ENCODE measurements at regions not wholly inside any gene's neighbourhood (a gene's known extent, or its start where the extent isn't known, plus 50 kb on each side); places are given as distances from the start of the nearest gene placed in this dataset.

DNA sequence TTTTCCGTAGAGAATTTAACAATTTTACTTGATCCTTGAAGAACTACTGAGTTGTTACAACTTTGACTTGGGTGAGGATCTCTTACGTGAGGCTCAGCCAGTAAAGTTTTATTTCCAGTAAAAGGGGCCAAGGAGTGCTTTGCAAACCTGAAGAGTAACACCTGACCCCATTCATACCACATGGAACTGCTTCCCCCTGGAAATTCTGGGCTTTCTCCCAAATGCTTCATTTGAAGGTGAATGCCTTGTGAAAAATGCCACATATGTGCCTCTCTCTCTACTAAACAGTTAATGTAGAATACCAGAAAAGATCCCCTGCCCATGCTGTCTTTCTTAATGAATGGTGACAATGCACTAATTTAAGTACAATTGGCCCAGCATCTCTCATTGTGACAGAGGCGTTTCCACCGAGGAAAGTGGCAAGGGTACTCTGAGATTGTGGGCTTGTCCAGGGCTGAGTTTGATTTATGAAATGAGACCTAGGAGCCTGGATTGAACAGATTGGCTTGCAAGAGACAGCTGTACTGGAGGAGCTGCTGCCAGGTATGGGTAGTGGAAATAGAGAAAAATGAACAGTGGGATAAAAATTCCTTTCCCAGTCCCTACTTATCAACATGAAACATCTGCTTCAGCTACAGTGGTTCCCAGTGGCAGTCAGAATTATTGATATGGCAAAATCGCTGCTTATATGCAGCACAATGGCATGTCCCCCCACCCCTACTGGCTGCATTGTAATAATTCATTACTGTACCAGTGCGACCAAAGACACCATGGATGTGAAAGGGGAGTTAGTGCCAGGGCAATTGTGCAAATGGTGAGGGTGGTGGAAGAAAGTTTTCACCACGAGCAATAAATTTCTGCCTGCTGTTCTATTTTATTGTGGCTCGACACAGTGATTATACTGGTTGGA is 843.7 kb upstream of the WWC1 start:
- DNase-seq: no peak

- no peak for DNase-seq
Observed at GRCh38 chr5:167448376-167448775, 843.1 kb upstream of the WWC1 start.

DNA sequence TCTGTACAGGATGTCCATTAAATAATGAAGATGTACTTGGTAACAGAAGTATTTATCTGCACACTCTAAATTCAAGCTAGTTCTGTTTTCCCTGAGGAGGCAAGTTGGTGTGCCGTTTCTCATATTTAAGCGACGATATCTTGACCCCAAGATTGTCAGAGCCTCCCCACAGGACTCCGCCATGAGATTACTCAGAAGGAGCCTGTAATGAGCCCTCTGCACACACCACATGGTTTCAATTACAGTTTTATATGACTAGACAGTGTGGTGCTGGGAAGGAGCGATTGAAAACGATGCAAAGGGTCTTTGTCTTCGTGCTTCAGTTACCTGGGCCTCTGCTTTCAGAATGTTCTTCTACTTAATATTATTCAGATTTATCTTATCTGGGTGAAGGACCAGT is 840.4 kb upstream of the WWC1 start:
- DNase-seq: no peak

- no peak for DNase-seq
Observed at GRCh38 chr5:167452136-167452535, 839.3 kb upstream of the WWC1 start.

DNA sequence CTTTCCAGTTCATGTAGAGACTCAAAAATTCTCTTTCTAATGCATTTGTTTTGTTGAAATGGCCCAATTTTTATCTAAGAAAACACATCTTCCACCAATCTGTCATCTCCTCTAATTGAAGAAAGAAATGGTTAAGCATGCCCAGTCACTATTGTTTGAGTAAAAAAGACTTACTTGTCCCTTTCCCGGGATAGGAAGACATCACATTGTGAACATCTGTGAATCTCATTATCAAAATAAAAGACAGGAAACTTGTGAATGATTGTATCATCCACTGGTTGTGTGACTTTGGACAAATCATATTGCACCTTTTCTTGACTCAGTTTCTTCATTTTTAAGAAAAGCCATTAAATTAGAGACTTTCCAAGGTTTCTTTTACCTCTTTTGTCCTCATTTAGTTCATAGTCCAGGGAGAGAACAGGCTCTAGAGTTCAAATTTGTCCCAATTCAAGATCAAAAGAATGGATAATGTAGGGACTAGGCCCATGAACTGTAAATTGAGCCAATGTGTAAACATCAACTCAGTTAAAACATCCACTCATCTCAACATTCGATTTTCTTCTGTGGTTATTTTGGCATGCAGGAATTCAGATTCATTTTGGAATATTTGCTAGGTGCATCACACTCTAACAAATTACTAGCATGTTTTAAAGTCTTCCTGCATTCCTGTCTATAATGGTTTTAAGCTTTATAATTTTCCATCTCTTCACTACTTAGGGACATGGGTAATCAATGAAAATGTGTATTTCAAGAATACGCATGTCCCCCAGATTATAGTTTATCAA is 838.0 kb upstream of the WWC1 start:
- DNase-seq: no peak

GRCh38 chr5:167458412-167458811 is 833.0 kb upstream of the WWC1 start:
- DNase-seq: no peak

DNA sequence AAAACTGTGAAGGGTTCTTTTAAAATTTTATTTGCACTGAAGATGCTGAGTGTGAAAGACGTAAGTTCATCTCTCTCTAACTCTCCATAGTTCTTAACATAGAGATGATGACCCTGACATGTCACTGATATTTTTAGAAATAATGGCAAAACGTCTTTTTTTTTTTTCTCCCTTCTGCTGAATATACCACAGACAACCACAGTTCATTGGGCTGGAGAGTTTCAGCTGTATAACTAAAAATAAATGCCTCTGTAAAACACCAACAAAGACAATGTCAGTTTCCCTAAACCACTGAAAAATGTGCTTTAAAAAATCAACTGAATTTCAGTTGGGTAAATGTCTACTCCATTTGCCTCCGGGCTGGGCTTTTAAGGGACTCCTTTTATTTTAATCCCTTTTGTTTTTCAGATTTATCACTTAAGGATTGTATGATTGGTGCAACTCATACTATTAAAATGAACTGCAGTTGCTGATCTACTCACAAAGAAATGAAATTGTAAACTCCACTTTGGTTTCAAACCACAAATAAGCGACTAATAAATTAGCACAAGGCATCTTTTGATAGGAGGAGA is 830.9 kb upstream of the WWC1 start:
- DNase-seq: no peak

- DNase-seq: no peak
Observed at GRCh38 chr5:167463939-167464338, 827.5 kb upstream of the WWC1 start.

- no peak for DNase-seq
Observed at GRCh38 chr5:167466992-167467391, 824.5 kb upstream of the WWC1 start.

DNA sequence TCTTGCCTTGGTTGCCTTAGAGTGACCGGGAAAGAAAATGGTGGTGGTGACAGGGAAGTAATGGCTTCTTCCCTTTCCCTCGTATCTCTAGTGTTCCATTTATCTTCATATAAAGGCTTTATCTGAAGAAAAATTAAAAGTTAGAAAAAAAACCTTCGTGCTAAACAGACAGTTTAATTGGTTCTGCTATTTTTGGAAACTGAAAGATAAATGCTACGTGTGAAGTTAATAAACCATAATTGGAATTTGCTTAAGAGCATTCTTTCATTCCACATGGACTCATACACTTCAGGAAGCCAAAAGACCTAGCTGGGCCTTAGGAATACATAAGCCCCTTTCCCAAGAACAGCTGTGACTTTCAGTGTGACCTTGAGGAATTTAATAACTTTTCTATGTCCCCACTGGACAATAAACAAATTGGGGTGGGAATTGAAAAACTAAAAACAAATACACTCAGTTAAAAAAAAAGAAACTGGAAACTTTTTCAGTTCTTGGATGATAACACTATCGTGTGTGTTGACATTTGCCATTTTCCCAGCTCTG is 818.8 kb upstream of the WWC1 start:
- DNase-seq: no peak

DNA sequence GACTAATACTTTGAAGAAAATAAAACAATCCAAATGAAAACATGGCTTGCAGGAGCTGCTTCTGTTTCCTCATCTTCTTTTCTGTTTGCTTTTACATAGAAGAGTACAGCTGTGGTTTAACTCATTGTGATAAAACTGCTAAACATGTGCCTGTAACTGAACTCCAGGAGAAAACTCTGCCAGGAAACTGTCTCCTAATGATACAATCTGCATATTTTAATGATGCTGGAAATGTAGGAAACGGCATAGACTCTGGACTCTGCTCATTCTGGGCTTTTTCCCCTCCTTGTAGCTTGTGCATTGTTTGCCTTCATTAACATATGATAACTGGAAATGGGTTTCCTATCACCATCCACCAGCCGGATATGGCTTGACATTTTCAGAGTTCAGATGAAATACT is 813.3 kb upstream of the WWC1 start:
- no peak for DNase-seq

DNA sequence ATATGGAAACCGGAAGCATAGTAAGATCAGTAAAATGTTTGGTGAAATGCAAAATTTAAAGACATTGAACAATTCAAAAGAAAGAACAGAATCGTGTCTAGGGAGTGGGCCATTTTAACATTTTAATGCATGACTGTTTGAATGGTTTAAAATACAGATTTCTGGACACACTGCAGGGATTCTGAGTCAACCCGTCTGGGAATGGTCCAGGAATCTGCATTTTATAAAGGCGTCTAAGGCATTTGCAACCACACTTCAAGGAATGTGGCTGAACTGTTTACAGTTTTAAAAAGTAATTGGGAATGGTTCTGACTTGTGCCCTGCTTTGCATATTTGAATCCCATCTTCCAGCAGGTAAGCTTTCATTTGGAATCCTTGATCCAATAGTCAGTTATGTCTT is 811.7 kb upstream of the WWC1 start:
- no peak for DNase-seq

- no peak for DNase-seq
Observed at GRCh38 chr5:167481345-167481744, 810.1 kb upstream of the WWC1 start.

GRCh38 chr5:167482555-167482954 is 808.9 kb upstream of the WWC1 start:
- no peak for DNase-seq

DNA sequence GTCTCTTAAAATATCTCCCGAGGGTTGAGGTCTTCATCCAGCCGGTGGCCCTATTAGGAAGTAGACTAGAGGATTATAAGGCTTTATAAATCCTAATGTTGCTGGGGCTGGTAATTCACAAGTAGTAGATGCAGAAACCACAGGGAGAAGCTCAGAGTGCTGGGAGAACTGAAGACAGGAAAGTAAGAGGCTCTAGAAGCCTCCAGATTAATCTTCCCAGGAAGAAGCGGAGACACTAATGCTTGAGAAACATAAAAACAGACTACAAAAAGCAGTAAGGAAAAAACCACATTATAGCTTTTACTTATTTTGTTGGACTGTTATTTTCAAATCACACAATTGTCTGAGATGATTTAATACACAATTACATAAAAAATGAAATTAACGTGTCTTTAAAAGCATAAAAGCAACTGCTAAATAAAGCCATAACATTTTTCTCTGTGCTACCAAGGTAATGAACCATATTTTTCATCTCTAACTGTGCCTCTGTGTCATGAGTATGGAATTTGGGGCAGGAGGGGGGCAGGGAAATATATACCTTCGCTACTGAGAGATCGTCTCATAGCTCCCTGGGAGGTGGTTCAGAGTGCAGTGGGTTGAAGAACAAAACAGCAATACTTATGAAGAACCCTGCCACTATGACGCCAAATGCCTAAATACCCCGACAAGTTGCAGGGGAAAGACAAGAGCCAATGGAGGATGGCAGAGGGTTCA is 806.2 kb upstream of the WWC1 start:
- DNase-seq: no peak

DNA sequence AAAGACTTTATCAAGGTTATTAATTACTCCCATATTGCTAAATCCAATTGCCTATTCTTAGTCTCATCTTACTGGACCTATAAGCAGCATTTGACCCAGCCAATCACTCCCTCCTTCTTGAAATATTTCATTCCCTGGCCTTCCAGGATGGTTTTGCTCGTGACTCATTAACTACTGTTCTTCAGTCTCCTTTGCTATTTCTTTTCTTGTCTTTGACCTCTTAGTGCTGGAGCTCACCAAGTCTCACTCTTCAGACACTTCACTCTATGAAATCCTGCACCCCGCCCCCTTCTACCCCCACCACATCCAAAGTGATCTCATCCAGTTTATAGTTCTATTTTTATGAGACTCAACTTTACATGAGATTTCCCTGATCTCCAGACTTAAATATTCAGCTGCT is 803.1 kb upstream of the WWC1 start:
- DNase-seq: no peak

GRCh38 chr5:167489202-167489601 is 802.2 kb upstream of the WWC1 start:
- no peak for DNase-seq

- DNase-seq: no peak
Observed at GRCh38 chr5:167503926-167504720, 787.3 kb upstream of the WWC1 start.

DNA sequence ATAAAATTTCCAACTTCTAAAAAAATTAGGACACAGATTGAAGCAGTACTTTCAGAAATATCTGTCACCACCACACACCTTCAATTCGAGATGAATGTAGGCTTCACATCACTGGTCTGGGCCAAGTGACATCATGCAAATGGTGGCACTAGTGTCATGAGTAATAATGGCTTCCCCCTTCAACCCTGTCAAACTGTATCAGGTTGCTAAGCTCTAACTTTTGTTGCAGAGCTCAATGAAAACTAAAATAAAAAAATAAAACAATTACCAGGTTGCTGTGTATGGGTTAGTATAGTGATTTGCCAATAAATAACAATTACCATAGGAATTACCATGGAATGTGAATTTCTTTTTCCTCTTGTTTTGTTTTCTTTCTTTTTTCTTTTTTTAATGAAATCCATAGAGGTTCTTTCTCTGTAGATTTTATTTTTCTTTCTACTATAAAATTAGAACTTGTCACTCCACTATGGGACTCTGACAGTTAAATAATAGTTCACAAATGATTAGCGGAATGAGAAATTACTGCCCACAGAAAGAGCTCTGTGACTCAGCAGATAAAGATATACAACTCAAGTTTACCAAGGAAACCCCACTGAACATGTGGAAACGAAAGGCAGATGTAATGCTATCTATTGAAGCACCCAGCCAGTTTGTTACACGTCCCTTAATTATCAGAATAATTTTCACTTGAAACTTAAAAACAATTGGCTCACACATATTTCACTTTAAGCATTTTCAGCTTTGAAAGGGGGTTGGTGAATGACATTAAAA is 783.8 kb upstream of the WWC1 start:
- no peak for DNase-seq

DNA sequence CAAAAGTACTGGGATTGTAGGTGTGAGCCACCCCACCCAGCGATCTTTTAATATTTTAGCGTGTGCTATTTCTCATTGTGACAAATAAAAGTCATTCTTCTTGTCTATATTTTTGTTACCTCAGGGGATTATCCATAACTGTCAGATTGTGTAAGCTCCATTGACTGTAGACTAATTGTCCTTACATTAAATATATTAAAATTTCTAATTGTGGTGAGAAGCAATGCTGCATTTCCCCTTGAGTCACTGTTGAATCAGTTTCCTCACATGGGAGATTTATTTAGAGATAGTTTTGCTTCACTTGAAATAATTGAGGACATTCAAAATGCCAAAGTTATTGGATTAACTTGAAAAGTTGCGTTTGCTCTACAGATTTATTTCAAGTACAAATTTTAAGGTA is 782.4 kb upstream of the WWC1 start:
- DNase-seq: no peak

- no peak for DNase-seq
Observed at GRCh38 chr5:167511276-167511675, 780.2 kb upstream of the WWC1 start.
